ENCODE measurements at regions not wholly inside any gene's neighbourhood (a gene's known extent, or its start where the extent isn't known, plus 50 kb on each side); places are given as distances from the start of the nearest gene placed in this dataset.

GRCh38 chr9:91062281-91062680 is 260.7 kb downstream of the SYK start:
- Histone ChIP-seq H3K9me3 (replicated peaks; ENCODE audit: low read length) (no peaks in the 10 kb centered on the region), H3K27me3 (ENCODE audit: control insufficient read depth, insufficient read depth, low read length) (no peaks in the 10 kb centered on the region), H3K4me2 (ENCODE audit: low read length) (no peak overlapping the region), H3K9ac (ENCODE audit: low read depth, low read length) (no peak overlapping the region), H3K36me3 (ENCODE audit: insufficient read depth, low read length) (no peaks in the 10 kb centered on the region), H3K4me3 (ENCODE audit: low read length) (no peak overlapping the region), H3K4me1 (ENCODE audit: control insufficient read depth, insufficient read depth, low read length) (peaks cover 31% of the 10 kb centered on the region)

- no peaks in the 10 kb centered on the region for H3K36me3 ChIP-seq (ENCODE audit: insufficient read depth, low read length)
- peaks cover 24% of the 10 kb centered on the region for H3K4me1 ChIP-seq (ENCODE audit: control insufficient read depth, insufficient read depth, low read length)
- no peak overlapping the region for H3K4me3 ChIP-seq (ENCODE audit: low read length)
- H3K9ac ChIP-seq (ENCODE audit: low read depth, low read length), result no peak overlapping the region
- H3K4me2 ChIP-seq (ENCODE audit: low read length), result no peak overlapping the region
- H3K9me3 ChIP-seq (replicated peaks; ENCODE audit: low read length), result no peaks in the 10 kb centered on the region
- no peaks in the 10 kb centered on the region for H3K27me3 ChIP-seq (ENCODE audit: control insufficient read depth, insufficient read depth, low read length)
Observed at GRCh38 chr9:91063471-91063870, 261.9 kb downstream of the SYK start.

- peaks cover 12% of the 10 kb centered on the region for H3K4me1 ChIP-seq (ENCODE audit: control insufficient read depth, insufficient read depth, low read length)
- no peak overlapping the region for H3K4me2 ChIP-seq (ENCODE audit: low read length)
- no peaks in the 10 kb centered on the region for H3K27me3 ChIP-seq (ENCODE audit: control insufficient read depth, insufficient read depth, low read length)
- no peak overlapping the region for H3K4me3 ChIP-seq (ENCODE audit: low read length)
- no peak overlapping the region for H3K9ac ChIP-seq (ENCODE audit: low read depth, low read length)
- H3K36me3 ChIP-seq (ENCODE audit: insufficient read depth, low read length), result no peaks in the 10 kb centered on the region
- no peaks in the 10 kb centered on the region for H3K9me3 ChIP-seq (replicated peaks; ENCODE audit: low read length)
Observed at GRCh38 chr9:91065231-91066041, 263.8 kb downstream of the SYK start.

GRCh38 chr9:91066042-91066415 is 264.4 kb downstream of the SYK start:
- H3K4me3 ChIP-seq (ENCODE audit: low read length), result no peak overlapping the region
- H3K9ac ChIP-seq (ENCODE audit: low read depth, low read length), result no peak overlapping the region
- no peak overlapping the region for H3K4me2 ChIP-seq (ENCODE audit: low read length)
- peaks cover 9% of the 10 kb centered on the region for H3K4me1 ChIP-seq (ENCODE audit: control insufficient read depth, insufficient read depth, low read length)
- H3K9me3 ChIP-seq (replicated peaks; ENCODE audit: low read length), result no peaks in the 10 kb centered on the region
- no peaks in the 10 kb centered on the region for H3K27me3 ChIP-seq (ENCODE audit: control insufficient read depth, insufficient read depth, low read length)
- H3K36me3 ChIP-seq (ENCODE audit: insufficient read depth, low read length), result no peaks in the 10 kb centered on the region

- Histone ChIP-seq H3K27me3 (ENCODE audit: control insufficient read depth, insufficient read depth, low read length) (no peaks in the 10 kb centered on the region), H3K9me3 (replicated peaks; ENCODE audit: low read length) (no peaks in the 10 kb centered on the region), H3K4me1 (ENCODE audit: control insufficient read depth, insufficient read depth, low read length) (peaks cover 11% of the 10 kb centered on the region), H3K4me3 (ENCODE audit: low read length) (no peak overlapping the region), H3K9ac (ENCODE audit: low read depth, low read length) (no peak overlapping the region), H3K36me3 (ENCODE audit: insufficient read depth, low read length) (no peaks in the 10 kb centered on the region), H3K4me2 (ENCODE audit: low read length) (no peak overlapping the region)
Observed at GRCh38 chr9:91066856-91067255, 265.2 kb downstream of the SYK start.

GRCh38 chr9:91067306-91067860 is 265.8 kb downstream of the SYK start:
- H3K9me3 ChIP-seq (replicated peaks; ENCODE audit: low read length), result no peaks in the 10 kb centered on the region
- H3K27me3 ChIP-seq (ENCODE audit: control insufficient read depth, insufficient read depth, low read length), result no peaks in the 10 kb centered on the region
- no peak overlapping the region for H3K9ac ChIP-seq (ENCODE audit: low read depth, low read length)
- H3K4me1 ChIP-seq (ENCODE audit: control insufficient read depth, insufficient read depth, low read length), result peaks cover 16% of the 10 kb centered on the region
- no peak overlapping the region for H3K4me2 ChIP-seq (ENCODE audit: low read length)
- no peak overlapping the region for H3K4me3 ChIP-seq (ENCODE audit: low read length)
- H3K36me3 ChIP-seq (ENCODE audit: insufficient read depth, low read length), result no peaks in the 10 kb centered on the region

GRCh38 chr9:91071184-91071990 is 269.8 kb downstream of the SYK start:
- Histone ChIP-seq H3K4me3 (ENCODE audit: low read length) (peak overlapping the region; percentile 52), H3K4me1 (ENCODE audit: control insufficient read depth, insufficient read depth, low read length) (peaks cover 17% of the 10 kb centered on the region), H3K36me3 (ENCODE audit: insufficient read depth, low read length) (no peaks in the 10 kb centered on the region), H3K9me3 (replicated peaks; ENCODE audit: low read length) (no peaks in the 10 kb centered on the region), H3K9ac (ENCODE audit: low read depth, low read length) (peak overlapping the region; percentile 72), H3K27me3 (ENCODE audit: control insufficient read depth, insufficient read depth, low read length) (no peaks in the 10 kb centered on the region), H3K4me2 (ENCODE audit: low read length) (peak overlapping the region; percentile 65)

- H3K9me3 ChIP-seq (replicated peaks; ENCODE audit: low read length), result no peaks in the 10 kb centered on the region
- no peak overlapping the region for H3K4me3 ChIP-seq (ENCODE audit: low read length)
- no peak overlapping the region for H3K9ac ChIP-seq (ENCODE audit: low read depth, low read length)
- H3K36me3 ChIP-seq (ENCODE audit: insufficient read depth, low read length), result no peaks in the 10 kb centered on the region
- H3K4me1 ChIP-seq (ENCODE audit: control insufficient read depth, insufficient read depth, low read length), result peaks cover 17% of the 10 kb centered on the region
- no peaks in the 10 kb centered on the region for H3K27me3 ChIP-seq (ENCODE audit: control insufficient read depth, insufficient read depth, low read length)
- no peak overlapping the region for H3K4me2 ChIP-seq (ENCODE audit: low read length)
Observed at GRCh38 chr9:91073049-91073810, 271.6 kb downstream of the SYK start.

GRCh38 chr9:91073811-91074771 is 272.5 kb downstream of the SYK start:
- no peak overlapping the region for H3K9ac ChIP-seq (ENCODE audit: low read depth, low read length)
- no peaks in the 10 kb centered on the region for H3K27me3 ChIP-seq (ENCODE audit: control insufficient read depth, insufficient read depth, low read length)
- H3K4me2 ChIP-seq (ENCODE audit: low read length), result no peak overlapping the region
- H3K4me1 ChIP-seq (ENCODE audit: control insufficient read depth, insufficient read depth, low read length), result peaks cover 17% of the 10 kb centered on the region
- no peaks in the 10 kb centered on the region for H3K9me3 ChIP-seq (replicated peaks; ENCODE audit: low read length)
- H3K36me3 ChIP-seq (ENCODE audit: insufficient read depth, low read length), result no peaks in the 10 kb centered on the region
- no peak overlapping the region for H3K4me3 ChIP-seq (ENCODE audit: low read length)

GRCh38 chr9:91074866-91075265 is 273.2 kb downstream of the SYK start:
- H3K4me2 ChIP-seq (ENCODE audit: low read length), result no peak overlapping the region
- no peaks in the 10 kb centered on the region for H3K36me3 ChIP-seq (ENCODE audit: insufficient read depth, low read length)
- no peaks in the 10 kb centered on the region for H3K27me3 ChIP-seq (ENCODE audit: control insufficient read depth, insufficient read depth, low read length)
- H3K4me3 ChIP-seq (ENCODE audit: low read length), result no peak overlapping the region
- peaks cover 17% of the 10 kb centered on the region for H3K4me1 ChIP-seq (ENCODE audit: control insufficient read depth, insufficient read depth, low read length)
- H3K9me3 ChIP-seq (replicated peaks; ENCODE audit: low read length), result no peaks in the 10 kb centered on the region
- H3K9ac ChIP-seq (ENCODE audit: low read depth, low read length), result no peak overlapping the region

Measured in skeletal muscle satellite cell (primary cell).